Endothelial cell of umbilical vein (primary cell): ENCODE measurements at regions not wholly inside any gene's neighbourhood (a gene's known extent, or its start where the extent isn't known, plus 50 kb on each side); places are given as distances from the start of the nearest gene placed in this dataset.

Experiments used
- BruUV-seq: library from RNA; stranded (reverse); fragments of 400-500 nt; replicated peaks from 2 replicates; lab custom pipeline; 2021; lab: Mats Ljungman, UMichigan
- CTCF ChIA-PET: fragments of 300-600, 350-600 bp; sonication (Branson Sonifier 250); formaldehyde crosslinking; loops from one replicate; lab custom pipeline; 2021; ENCODE audit warnings: antibody characterized with exemption, inconsistent platforms; lab: Charles Lee
- POLR2A ChIA-PET: fragments of 300-600, 350-600 bp; sonication (Branson Sonifier 250); formaldehyde crosslinking; loops from one replicate; lab custom pipeline; 2021; ENCODE audit warnings: antibody characterized with exemption, inconsistent platforms; lab: Charles Lee
- DNase-seq: peaks from one replicate; pipeline ENCODE4 v3.0.0-alpha.2; 2011; ENCODE audit warnings: low read depth, low spot score
- FAIRE-seq: peaks from 2 replicates; lab custom pipeline; 2011; peaks lifted over from hg19 to GRCh38; lab: Jason Lieb, UNC
- H2AFZ ChIP-seq: 2 replicates; pipeline ENCODE4 v1.6.0; 2012; ENCODE audit warnings: low read depth, low read length, control low read depth, inconsistent platforms
- H3K27ac ChIP-seq: 2 replicates; pipeline ENCODE4 v1.5.1; 2011; ENCODE audit warnings: low read depth, mild to moderate bottlenecking, control low read depth, low read length, moderate library complexity; ENCODE audit not compliant: insufficient read depth
- H3K27me3 ChIP-seq, 2 experiments: 2 replicates each; pipeline versions ENCODE4 v1.6.0 to v1.6.1; 2011; ENCODE audit warnings: low read length in 2 of 2, mixed read lengths in 1 of 2; ENCODE audit not compliant: control insufficient read depth in 2 of 2, insufficient read depth in 2 of 2
- H3K36me3 ChIP-seq, 2 experiments: 2 replicates in 1 of 2; 3 replicates in 1 of 2; pipeline ENCODE4 v1.5.1; 2011; ENCODE audit warnings: low read length in 2 of 2, mild to moderate bottlenecking in 1 of 2, moderate library complexity in 1 of 2; ENCODE audit not compliant: control insufficient read depth in 2 of 2, insufficient read depth in 2 of 2; ENCODE audit errors: extremely low read depth in 1 of 2
- H3K4me1 ChIP-seq: 3 replicates; pipeline ENCODE4 v1.5.1; 2011; ENCODE audit warnings: mild to moderate bottlenecking, low read length; ENCODE audit not compliant: control insufficient read depth, insufficient read depth; ENCODE audit errors: extremely low read depth
- H3K4me2 ChIP-seq: 2 replicates; pipeline ENCODE4 v1.6.1; 2011; ENCODE audit warnings: low read length, control low read depth, mixed read lengths; ENCODE audit not compliant: insufficient read depth
- H3K4me3 ChIP-seq, 3 experiments: fragments of 200-600 bp in 1 of 3; sonication (generic), shearing (Covaris generic) in 1 of 3; replicated peaks in 1 of 3; 2 replicates each; pipeline ENCODE4 v1.5.1; 2011 to 2016; ENCODE audit warnings: control low read depth in 3 of 3, low read length in 3 of 3, mild to moderate bottlenecking in 2 of 3, inconsistent platforms in 1 of 3, low read depth in 1 of 3, moderate library complexity in 1 of 3; ENCODE audit not compliant: insufficient read depth in 1 of 3
- H3K79me2 ChIP-seq: 2 replicates; pipeline ENCODE4 v1.6.0; 2012; ENCODE audit warnings: low read length, inconsistent platforms; ENCODE audit not compliant: control insufficient read depth, insufficient read depth
- H3K9ac ChIP-seq: replicated peaks from 2 replicates; pipeline ENCODE3; 2011; ENCODE audit warnings: low read length, control low read depth; ENCODE audit not compliant: insufficient read depth; ENCODE audit errors: extremely low read depth
- H3K9me1 ChIP-seq: replicated peaks from 3 replicates; pipeline ENCODE4 v1.6.0; 2011; ENCODE audit warnings: mild to moderate bottlenecking, low read length; ENCODE audit not compliant: control insufficient read depth, insufficient read depth; ENCODE audit errors: extremely low read depth
- H3K9me3 ChIP-seq: replicated peaks from 2 replicates; pipeline ENCODE4 v1.5.1; 2012; ENCODE audit warnings: low read length, inconsistent platforms; ENCODE audit not compliant: control insufficient read depth, insufficient read depth
- H4K20me1 ChIP-seq: replicated peaks from 2 replicates; pipeline ENCODE3; 2011; ENCODE audit warnings: mild to moderate bottlenecking, low read length; ENCODE audit not compliant: control insufficient read depth, insufficient read depth; ENCODE audit errors: extremely low read depth
- CTCF ChIP-seq, 2 donors: IDR thresholded peaks; 1 replicate in 1 of 2; 2 replicates in 1 of 2; pipeline ENCODE4 v1.5.1; 2011; ENCODE audit warnings: low read length in 2 of 2, mild to moderate bottlenecking in 2 of 2, moderate library complexity in 2 of 2, control low read depth in 1 of 2, inconsistent platforms in 1 of 2, low read depth in 1 of 2; ENCODE audit not compliant: insufficient read depth in 1 of 2; ENCODE audit errors: extremely low read depth in 1 of 2
- EZH2 ChIP-seq: IDR thresholded peaks from 2 replicates; pipeline ENCODE4 v1.6.1; 2012; ENCODE audit warnings: borderline replicate concordance, low read depth, mild to moderate bottlenecking, moderate library complexity, low read length, inconsistent platforms; ENCODE audit not compliant: severe bottlenecking
- FOS ChIP-seq: IDR thresholded peaks from 2 replicates; pipeline ENCODE4 v1.6.1; 2011; ENCODE audit warnings: mild to moderate bottlenecking, low read length, moderate library complexity, borderline replicate concordance; ENCODE audit not compliant: insufficient read depth
- GATA2 ChIP-seq: IDR thresholded peaks from 2 replicates; pipeline ENCODE4 v1.7.0; 2011; ENCODE audit warnings: low read depth, mild to moderate bottlenecking, moderate library complexity, mixed read lengths, low read length; ENCODE audit not compliant: insufficient read length, insufficient read depth
- JUN ChIP-seq: IDR thresholded peaks from 2 replicates; pipeline ENCODE4 v1.6.1; 2011; ENCODE audit warnings: borderline replicate concordance, low read depth; ENCODE audit not compliant: insufficient read length, insufficient read depth
- MAX ChIP-seq: IDR thresholded peaks from 2 replicates; pipeline ENCODE4 v1.6.1; 2011; ENCODE audit not compliant: insufficient read depth, insufficient read length
- MYC ChIP-seq: IDR thresholded peaks from one replicate; pipeline ENCODE4 v1.6.1; 2011; ENCODE audit warnings: mild to moderate bottlenecking, low read depth, low read length
- POLR2A ChIP-seq: IDR thresholded peaks from 2 replicates; pipeline ENCODE4 v1.6.1; 2012; ENCODE audit warnings: low read depth, mild to moderate bottlenecking, control low read depth, low read length
- POLR2AphosphoS5 ChIP-seq: IDR thresholded peaks from 2 replicates; pipeline ENCODE4 v1.6.1; 2012; ENCODE audit warnings: low read depth, mild to moderate bottlenecking, control low read depth, low read length, moderate library complexity; ENCODE audit not compliant: insufficient read depth
- dilution Hi-C: fragments of 300-500 bp; cut with MboI; formaldehyde crosslinking; loops from one replicate; pipeline ENCODE4 v1.15.0; 2019; ENCODE audit warnings: low sequenced_read_pairs; ENCODE audit not compliant: extremely low pct_ligation_motif_present
- intact Hi-C: fragments of 100-400 bp; cut with micrococcal nuclease; formaldehyde crosslinking; loops from one replicate; pipeline ENCODE4 v1.10.0; 2022

GRCh38 chr3:18716821-18717220, 291.7 kb upstream of the SATB1 start:
- DNase-seq (no peak), FAIRE-seq (no peak)
- dilution Hi-C loops: no loop called here
- Histone ChIP-seq H3K27ac (no peak overlapping the region), H3K4me3 (no peak overlapping the region), H3K9me3 (peaks cover 5% of the 10 kb centered on the region), H4K20me1 (no peaks in the 10 kb centered on the region), H3K9ac (no peak overlapping the region), H3K36me3 (no peaks in the 10 kb centered on the region), H2AFZ (no peak overlapping the region), H3K9me1 (no peaks in the 10 kb centered on the region), H3K4me1 (no peaks in the 10 kb centered on the region), H3K79me2 (no peaks in the 10 kb centered on the region), H3K27me3 (no peaks in the 10 kb centered on the region), H3K4me2 (no peak overlapping the region)
- no TSS peak for BruUV-seq
- CTCF ChIA-PET: no interaction called here
- TF ChIP-seq JUN (no peak), FOS (no peak), POLR2AphosphoS5 (no peak), POLR2A (no peak)
- POLR2A ChIA-PET: no interaction called here
- intact Hi-C loops: no loop called here

GRCh38 chr3:18716101-18716500, 291.0 kb upstream of the SATB1 start:
- DNase-seq (no peak), FAIRE-seq (no peak)
- H3K9me3 ChIP-seq: peaks cover 5% of the 10 kb centered on the region
- no peaks in the 10 kb centered on the region for H3K79me2 ChIP-seq
- no peak overlapping the region for H3K4me3 ChIP-seq
- dilution Hi-C loops: no loop called here
- POLR2A ChIA-PET: no interaction called here
- CTCF ChIA-PET: no interaction called here
- H3K4me2 ChIP-seq: no peak overlapping the region
- H3K9ac ChIP-seq: no peak overlapping the region
- intact Hi-C loops: no loop called here
- H4K20me1 ChIP-seq: no peaks in the 10 kb centered on the region
- TF ChIP-seq MYC: no peak
- TF ChIP-seq FOS: no peak
- TF ChIP-seq GATA2: no peak
- no peak for TF ChIP-seq POLR2A
- no peak for TF ChIP-seq MAX
- TF ChIP-seq EZH2: no peak
- TF ChIP-seq POLR2AphosphoS5: no peak
- TF ChIP-seq CTCF (IDR thresholded peaks at IDR 0.05; ENCODE audit: extremely low read depth in 1 of 2, insufficient read depth in 1 of 2, low read depth in 1 of 2, low read length in 2 of 2): no peak
- no peak for TF ChIP-seq JUN
- H2AFZ ChIP-seq: no peak overlapping the region
- H3K4me1 ChIP-seq: no peaks in the 10 kb centered on the region
- no peaks in the 10 kb centered on the region for H3K9me1 ChIP-seq
- H3K27me3 ChIP-seq: no peaks in the 10 kb centered on the region
- no peaks in the 10 kb centered on the region for H3K36me3 ChIP-seq
- no peak overlapping the region for H3K27ac ChIP-seq
- no TSS peak for BruUV-seq
